ENCODE measurements at regions not wholly inside any gene's neighbourhood (a gene's known extent, or its start where the extent isn't known, plus 50 kb on each side); places are given as distances from the start of the nearest gene placed in this dataset.
"Not testable (repeated sequence)": the region's sequence is repeated elsewhere in the genome, so short reads cannot be mapped to it uniquely, and the experiment has no call there.

DNA sequence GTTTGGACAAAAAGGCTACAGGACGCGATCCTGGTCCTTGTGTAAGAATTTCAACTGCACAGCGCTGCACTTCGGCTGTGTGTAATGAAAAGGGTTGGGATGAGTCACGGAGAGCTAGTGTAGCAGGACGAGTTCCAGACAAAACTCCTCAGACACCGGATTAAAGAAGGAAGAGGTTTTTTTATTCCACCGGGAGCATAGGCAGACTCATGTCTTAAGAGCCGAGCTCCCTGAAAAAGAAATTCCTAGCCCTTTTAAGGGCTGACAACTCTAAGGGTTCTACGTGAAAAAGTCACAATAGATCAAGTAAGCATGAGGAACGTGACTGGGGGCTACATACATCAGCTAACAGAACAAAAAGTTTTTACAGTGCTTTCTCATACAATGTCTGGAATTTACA, 54.8 kb upstream of the FAM90A1 start:
- not testable (repeated sequence) for DNase-seq (ENCODE audit: low spot score in 2 of 2)

DNA sequence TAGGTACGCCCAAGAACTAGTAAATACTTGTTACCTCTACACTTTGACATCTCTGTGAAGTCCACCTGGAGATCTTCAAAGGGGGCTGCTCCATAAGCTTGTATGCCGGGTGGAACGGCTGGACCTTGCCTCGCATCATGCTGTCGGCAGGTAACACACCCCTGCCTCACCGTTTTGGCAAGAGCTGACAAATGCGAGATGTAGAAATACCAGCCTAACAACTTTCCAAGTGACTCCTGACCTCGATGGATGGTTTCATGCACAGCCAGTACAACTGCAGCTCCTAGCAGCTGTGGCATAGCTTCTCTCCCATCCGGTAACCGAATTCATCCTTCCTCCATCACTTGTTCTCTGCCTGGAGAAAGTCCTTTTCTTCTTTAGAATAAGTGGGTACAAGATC, 58.3 kb upstream of the FAM90A1 start:
- not testable (repeated sequence) for H3K4me3 Mint-ChIP-seq; DNase-seq (ENCODE audit: low spot score in 2 of 2); H3K4me1 Mint-ChIP-seq; H3K27ac Mint-ChIP-seq; ATAC-seq; H3K36me3 Mint-ChIP-seq; H3K9me3 Mint-ChIP-seq

More for the DNA sequence above, 54.8 kb upstream of the FAM90A1 start:
- not testable (repeated sequence) for ATAC-seq, H3K4me1 Mint-ChIP-seq, H3K4me3 Mint-ChIP-seq, H3K36me3 Mint-ChIP-seq, H3K9me3 Mint-ChIP-seq, H3K27ac Mint-ChIP-seq

DNA sequence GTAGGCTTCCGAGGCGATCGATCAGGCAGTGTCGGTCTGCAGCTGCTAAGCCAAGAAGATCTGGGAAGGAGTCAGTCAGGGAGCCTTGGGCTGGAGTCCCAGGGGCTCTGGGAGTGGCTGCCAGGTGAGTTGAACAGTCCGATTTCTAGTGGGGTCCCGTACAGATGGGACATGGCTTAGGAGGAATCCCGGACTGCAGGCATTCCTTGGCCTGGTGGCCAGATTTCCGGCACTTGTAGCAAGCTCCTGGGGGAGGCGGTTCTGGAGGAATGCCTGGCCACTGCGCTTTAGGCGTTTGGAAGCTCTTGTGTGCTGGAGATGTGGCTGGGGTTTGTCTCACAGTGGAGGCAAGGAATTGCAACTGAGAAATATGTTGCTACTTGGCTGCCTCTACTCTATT, 64.3 kb upstream of the FAM90A1 start:
- H3K4me3 Mint-ChIP-seq; ATAC-seq; H3K36me3 Mint-ChIP-seq; DNase-seq (ENCODE audit: low spot score in 2 of 2); H3K9me3 Mint-ChIP-seq; H3K27ac Mint-ChIP-seq; H3K4me1 Mint-ChIP-seq: not testable (repeated sequence)

DNA sequence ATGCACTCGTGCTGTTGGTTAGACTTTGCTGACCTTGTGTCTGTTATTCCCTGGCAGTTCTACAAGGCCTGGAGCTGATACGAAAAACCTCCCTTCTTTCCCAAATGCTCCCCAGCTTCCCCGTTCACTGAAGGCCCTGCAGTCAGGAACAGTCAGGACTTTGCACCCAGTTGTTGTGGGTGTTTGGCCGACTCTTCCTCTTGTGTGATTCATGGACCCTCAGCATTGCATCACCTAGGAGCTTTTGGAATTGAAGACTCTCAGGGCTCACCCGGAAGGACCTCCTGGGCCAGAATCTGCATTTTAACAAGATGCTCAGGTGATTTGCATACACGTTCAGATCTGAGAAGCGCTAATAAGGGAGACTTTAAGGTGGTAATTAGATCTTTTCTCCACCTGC, 67.2 kb upstream of the FAM90A1 start:
- not testable (repeated sequence) for ATAC-seq

DNA sequence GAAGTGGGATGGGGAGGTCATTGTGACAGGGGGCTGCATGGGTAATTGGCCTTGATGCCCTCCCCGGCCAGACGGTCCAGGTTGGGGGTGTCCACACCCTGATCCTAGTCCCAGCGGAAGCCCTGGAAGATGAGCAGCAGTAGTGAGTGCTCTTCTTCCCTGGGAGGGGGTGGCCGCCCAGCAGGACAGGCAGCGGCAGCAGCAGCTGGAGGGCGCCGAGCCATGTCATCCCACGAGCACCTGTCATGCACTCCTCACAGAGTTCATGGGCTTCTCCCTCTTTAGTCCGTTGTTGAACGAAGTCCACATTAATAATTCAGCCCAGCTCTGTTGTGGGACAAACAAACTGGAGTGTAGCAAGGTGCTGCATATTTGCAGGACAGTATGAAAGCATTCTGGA, 81.2 kb upstream of the FAM90A1 start:
- DNase-seq (ENCODE audit: low spot score in 2 of 2); ATAC-seq; H3K36me3 Mint-ChIP-seq; H3K27ac Mint-ChIP-seq; H3K4me1 Mint-ChIP-seq; H3K9me3 Mint-ChIP-seq; H3K4me3 Mint-ChIP-seq: not testable (repeated sequence)

More for the DNA sequence above, 67.2 kb upstream of the FAM90A1 start:
- H3K27ac Mint-ChIP-seq; DNase-seq (ENCODE audit: low spot score in 2 of 2); H3K4me3 Mint-ChIP-seq; H3K9me3 Mint-ChIP-seq; H3K4me1 Mint-ChIP-seq; H3K36me3 Mint-ChIP-seq: not testable (repeated sequence)

DNA sequence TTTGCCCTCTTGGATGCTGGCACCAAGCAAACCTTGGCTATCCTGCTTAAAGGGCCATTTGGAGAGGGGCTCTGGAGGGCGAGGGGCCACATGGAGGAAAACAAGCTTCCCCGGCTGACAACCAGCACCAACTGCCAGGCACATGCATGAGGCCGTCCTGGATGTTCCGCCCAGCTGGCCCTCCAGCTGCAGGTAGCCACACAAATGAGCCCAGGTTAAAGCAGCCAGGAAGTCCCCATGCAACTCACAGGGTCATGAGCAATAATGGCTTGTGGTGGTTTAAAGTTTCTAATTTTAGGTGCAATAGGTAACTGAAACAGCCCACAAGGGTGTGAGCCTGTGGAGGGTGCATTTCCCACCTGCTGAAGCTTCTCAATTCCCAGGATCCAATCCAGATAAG, 88.6 kb upstream of the FAM90A1 start:
- not testable (repeated sequence) for H3K9me3 Mint-ChIP-seq; DNase-seq (ENCODE audit: low spot score in 2 of 2); H3K4me3 Mint-ChIP-seq; ATAC-seq; H3K27ac Mint-ChIP-seq; H3K36me3 Mint-ChIP-seq
- H3K4me1 Mint-ChIP-seq: peaks cover 22% of the 10 kb centered on the region

- H3K27ac Mint-ChIP-seq: peak overlapping the region; percentile 48
- peaks cover 22% of the 10 kb centered on the region for H3K4me1 Mint-ChIP-seq
- DNase-seq (ENCODE audit: low spot score in 2 of 2); H3K9me3 Mint-ChIP-seq; ATAC-seq; H3K36me3 Mint-ChIP-seq; H3K4me3 Mint-ChIP-seq: not testable (repeated sequence)
These were observed 90.3 kb upstream of the FAM90A1 start for GRCh38 chr12:8317675-8318074.

GRCh38 chr12:8320251-8320730, 92.9 kb upstream of the FAM90A1 start:
- not testable (repeated sequence) for H3K9me3 Mint-ChIP-seq, ATAC-seq, H3K36me3 Mint-ChIP-seq
- Mint-ChIP-seq H3K27ac (peak overlapping the region; percentile 94), H3K4me3 (peak overlapping the region; percentile 70), H3K4me1 (peaks cover 22% of the 10 kb centered on the region)
- peak; percentile 11 to 68 for DNase-seq (ENCODE audit: low spot score in 2 of 2)

GRCh38 chr12:8320791-8321370, 93.5 kb upstream of the FAM90A1 start:
- ATAC-seq; DNase-seq (ENCODE audit: low spot score in 2 of 2); H3K36me3 Mint-ChIP-seq; H3K9me3 Mint-ChIP-seq: not testable (repeated sequence)
- H3K4me1 Mint-ChIP-seq: peaks cover 22% of the 10 kb centered on the region
- H3K27ac Mint-ChIP-seq: peak overlapping the region; percentile 94
- peak overlapping the region; percentile 70 for H3K4me3 Mint-ChIP-seq

DNA sequence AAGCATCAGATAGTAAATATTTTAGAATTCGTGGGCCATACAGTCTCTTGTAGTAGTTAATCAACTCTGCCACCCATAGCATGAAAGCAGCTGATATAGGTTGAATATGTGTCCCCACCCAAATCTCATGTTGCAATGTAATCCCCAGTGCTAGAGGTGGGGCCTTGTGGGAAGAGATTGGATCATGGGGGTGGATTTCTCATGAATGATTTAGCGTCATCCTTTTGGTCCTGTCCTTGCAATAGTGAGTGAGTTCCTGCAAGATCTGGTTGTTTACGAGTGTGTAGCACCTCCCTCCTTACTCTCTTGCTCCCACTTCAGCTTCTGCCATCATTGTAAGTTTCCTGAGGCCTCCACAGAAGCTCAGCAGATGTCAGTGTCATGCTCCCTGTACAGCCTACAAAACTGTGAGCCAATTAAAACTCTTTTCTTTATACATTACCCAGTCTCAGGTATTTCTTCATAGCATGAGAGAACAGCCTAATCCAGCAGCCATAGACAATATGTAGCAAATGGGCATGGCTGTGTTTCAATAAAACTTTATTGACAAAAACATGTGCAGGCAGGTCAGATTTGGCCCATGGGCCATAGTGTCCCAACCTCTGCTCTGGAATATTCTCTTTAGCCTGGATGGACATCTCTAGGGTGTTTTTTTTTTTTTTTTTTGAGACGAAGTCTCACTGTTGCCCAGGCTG, 97.9 kb upstream of the FAM90A1 start:
- not testable (repeated sequence) for ATAC-seq; H3K27ac Mint-ChIP-seq; DNase-seq (ENCODE audit: low spot score in 2 of 2); H3K9me3 Mint-ChIP-seq; H3K4me1 Mint-ChIP-seq; H3K4me3 Mint-ChIP-seq; H3K36me3 Mint-ChIP-seq

- ATAC-seq; H3K36me3 Mint-ChIP-seq; H3K27ac Mint-ChIP-seq; H3K9me3 Mint-ChIP-seq; H3K4me3 Mint-ChIP-seq; H3K4me1 Mint-ChIP-seq; DNase-seq (ENCODE audit: low spot score in 2 of 2): not testable (repeated sequence)
These were observed 101.4 kb upstream of the FAM90A1 start for GRCh38 chr12:8328835-8329234.

GRCh38 chr12:8332373-8332772, 105.0 kb upstream of the FAM90A1 start:
- not testable (repeated sequence) for H3K36me3 Mint-ChIP-seq; H3K4me1 Mint-ChIP-seq; H3K27ac Mint-ChIP-seq; ATAC-seq; H3K9me3 Mint-ChIP-seq; DNase-seq (ENCODE audit: low spot score in 2 of 2); H3K4me3 Mint-ChIP-seq

DNA sequence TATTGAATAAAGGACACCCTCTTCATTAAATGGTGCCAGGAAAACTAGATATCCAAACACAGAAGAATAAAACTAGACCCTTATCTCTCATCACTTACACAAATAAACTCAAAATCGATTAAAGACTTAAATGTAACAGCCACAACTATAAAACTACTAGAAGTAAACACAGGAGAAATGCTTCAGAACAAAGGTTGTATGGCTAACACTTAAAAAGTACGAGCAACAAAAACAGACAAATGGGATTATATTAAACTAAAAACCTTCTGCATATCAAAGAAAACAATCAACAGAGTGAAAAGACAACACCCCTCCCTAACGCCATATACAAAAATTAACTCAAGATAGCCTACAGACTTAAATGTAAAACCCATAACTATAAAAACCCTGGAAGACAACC, 104.7 kb upstream of the CLEC6A start:
- not testable (repeated sequence) for ATAC-seq; H3K9me3 Mint-ChIP-seq; H3K36me3 Mint-ChIP-seq; DNase-seq (ENCODE audit: low spot score in 2 of 2); H3K4me1 Mint-ChIP-seq; H3K27ac Mint-ChIP-seq; H3K4me3 Mint-ChIP-seq

GRCh38 chr12:8354741-8355140, 101.0 kb upstream of the CLEC6A start:
- not testable (repeated sequence) for H3K36me3 Mint-ChIP-seq; ATAC-seq; DNase-seq (ENCODE audit: low spot score in 2 of 2); H3K27ac Mint-ChIP-seq; H3K4me3 Mint-ChIP-seq; H3K4me1 Mint-ChIP-seq; H3K9me3 Mint-ChIP-seq

DNA sequence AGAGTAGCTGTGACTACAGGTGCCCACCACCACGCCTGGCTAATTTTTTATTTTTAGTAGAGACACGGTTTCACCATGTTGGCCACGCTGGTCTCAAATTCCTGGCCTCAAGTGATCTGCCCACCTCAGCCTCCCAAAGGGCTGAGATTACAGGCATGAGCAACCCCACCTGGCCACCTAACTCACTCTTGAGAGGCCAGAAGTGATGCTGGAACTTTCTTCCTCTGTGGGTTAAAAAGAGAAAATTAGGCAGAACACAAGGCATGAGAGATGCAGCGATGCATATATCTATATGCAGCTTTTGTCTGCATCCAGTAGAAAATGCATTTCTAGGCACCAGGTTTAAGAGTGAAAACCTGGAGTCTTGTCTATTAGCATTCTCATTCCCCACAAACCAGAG, 100.2 kb upstream of the CLEC6A start:
- not testable (repeated sequence) for ATAC-seq; H3K36me3 Mint-ChIP-seq; H3K4me3 Mint-ChIP-seq; H3K27ac Mint-ChIP-seq; H3K4me1 Mint-ChIP-seq; DNase-seq (ENCODE audit: low spot score in 2 of 2); H3K9me3 Mint-ChIP-seq

GRCh38 chr12:8373744-8374143, 82.0 kb upstream of the CLEC6A start:
- not testable (repeated sequence) for DNase-seq (ENCODE audit: low spot score in 2 of 2); H3K9me3 Mint-ChIP-seq; ATAC-seq; H3K27ac Mint-ChIP-seq; H3K36me3 Mint-ChIP-seq; H3K4me1 Mint-ChIP-seq; H3K4me3 Mint-ChIP-seq
